H1 (cell line): ENCODE measurements at regions not wholly inside any gene's neighbourhood (a gene's known extent, or its start where the extent isn't known, plus 50 kb on each side); places are given as distances from the start of the nearest gene placed in this dataset.
"Not testable (repeated sequence)": the region's sequence is repeated elsewhere in the genome, so short reads cannot be mapped to it uniquely, and the experiment has no call there.

Experiments
- CTCF ChIA-PET: fragments of 300-600 bp; sonication (Branson Sonifier 250); formaldehyde crosslinking; loops from one replicate; lab custom pipeline; 2021; ENCODE audit not compliant: partially characterized antibody; lab: Charles Lee
- POLR2A ChIA-PET: fragments of 300-600 bp; sonication (Branson Sonifier 250); formaldehyde crosslinking; loops from one replicate; lab custom pipeline; 2021; ENCODE audit warnings: inconsistent platforms; ENCODE audit not compliant: partially characterized antibody; lab: Charles Lee
- DNase-seq, 2 experiments: peaks; one replicate each; pipeline versions ENCODE4 v3.0.0 to v3.0.0-alpha.2; 2010 to 2022; ENCODE audit warnings: low spot score in 2 of 2, low read depth in 1 of 2, mixed read lengths in 1 of 2
- FAIRE-seq: peaks from 2 replicates; lab custom pipeline; 2011; peaks lifted over from hg19 to GRCh38; lab: Jason Lieb, UNC
- H2AFZ ChIP-seq: 2 replicates; pipeline ENCODE4 v1.8.1; 2012; ENCODE audit warnings: low read length, inconsistent platforms
- H2AK5ac ChIP-seq: 2 replicates; pipeline ENCODE4 v1.6.1; 2013; ENCODE audit warnings: low read depth, low read length
- H2BK120ac ChIP-seq: replicated peaks from 2 replicates; pipeline ENCODE3; 2013; ENCODE audit warnings: low read depth, low read length, inconsistent platforms
- H2BK12ac ChIP-seq: 2 replicates; pipeline ENCODE4 v1.6.1; 2013; ENCODE audit warnings: low read depth, low read length
- H2BK15ac ChIP-seq: 2 replicates; pipeline ENCODE4 v1.6.1; 2013; ENCODE audit warnings: low read length
- H2BK20ac ChIP-seq: 2 replicates; pipeline ENCODE4 v1.6.1; 2013; ENCODE audit warnings: low read length
- H2BK5ac ChIP-seq: 2 replicates; pipeline ENCODE4 v1.6.1; 2013; ENCODE audit warnings: low read depth, low read length
- H3K14ac ChIP-seq: 2 replicates; pipeline ENCODE4 v1.6.1; 2013; ENCODE audit warnings: inconsistent platforms; ENCODE audit not compliant: insufficient read length
- H3K18ac ChIP-seq: 2 replicates; pipeline ENCODE4 v1.6.1; 2013; ENCODE audit warnings: low read length; ENCODE audit errors: extremely low read depth
- H3K23ac ChIP-seq: 2 replicates; pipeline ENCODE4 v1.6.1; 2013; ENCODE audit warnings: inconsistent platforms; ENCODE audit not compliant: insufficient read length
- H3K23me2 ChIP-seq: 2 replicates; pipeline ENCODE4 v1.6.1; 2013; ENCODE audit warnings: low read depth, low read length
- H3K27ac ChIP-seq: 2 replicates; pipeline ENCODE4 v1.6.1; 2011; ENCODE audit warnings: low read depth, low read length, inconsistent platforms
- H3K27me3 ChIP-seq, 4 experiments: replicated peaks in 1 of 4; 1 replicate in 1 of 4; 2 replicates in 3 of 4; pipeline versions ENCODE4 v1.6.1 to v1.8.1; 2011 to 2013; ENCODE audit warnings: low read length in 3 of 4, mild to moderate bottlenecking in 3 of 4, inconsistent platforms in 2 of 4, mixed read lengths in 2 of 4, moderate library complexity in 1 of 4; ENCODE audit not compliant: control insufficient read depth in 3 of 4, insufficient read depth in 3 of 4; ENCODE audit errors: extremely low read depth in 1 of 4
- H3K36me3 ChIP-seq, 4 experiments: 2 replicates each; pipeline versions ENCODE4 v1.6.1 to v1.8.1; 2011 to 2013; ENCODE audit warnings: mild to moderate bottlenecking in 4 of 4, low read length in 3 of 4, moderate library complexity in 2 of 4, control low read depth in 1 of 4, inconsistent platforms in 1 of 4; ENCODE audit not compliant: insufficient read depth in 4 of 4, control insufficient read depth in 2 of 4
- H3K4ac ChIP-seq: replicated peaks from 2 replicates; pipeline ENCODE3; 2013; ENCODE audit warnings: low read length, low read depth, mixed read lengths, inconsistent platforms; ENCODE audit not compliant: insufficient read length
- H3K4me1 ChIP-seq, 4 experiments: replicated peaks in 1 of 4; 1 replicate in 1 of 4; 2 replicates in 3 of 4; pipeline versions ENCODE4 v1.6.1 to v1.8.1; 2011 to 2013; ENCODE audit warnings: low read length in 3 of 4, inconsistent platforms in 2 of 4, mixed read lengths in 1 of 4; ENCODE audit not compliant: insufficient read depth in 4 of 4, control insufficient read depth in 3 of 4
- H3K4me2 ChIP-seq, 2 experiments: 2 replicates each; pipeline versions ENCODE4 v1.6.1 to v1.8.1; 2011 to 2013; ENCODE audit warnings: low read depth in 2 of 2, low read length in 2 of 2, control low read depth in 1 of 2, inconsistent platforms in 1 of 2, mild to moderate bottlenecking in 1 of 2; ENCODE audit not compliant: insufficient read depth in 1 of 2
- H3K4me3 ChIP-seq, 4 experiments: fragments of 200-600, 300-600 bp in 1 of 4; sonication (generic), shearing (Covaris generic), sonication (Bioruptor Twin) in 1 of 4; 2 replicates each; pipeline versions ENCODE4 v1.5.1 to v1.8.1; 2011 to 2016; ENCODE audit warnings: low read length in 4 of 4, low read depth in 3 of 4, control low read depth in 2 of 4, inconsistent platforms in 2 of 4, mild to moderate bottlenecking in 2 of 4, mixed read lengths in 1 of 4, moderate library complexity in 1 of 4; ENCODE audit not compliant: insufficient read depth in 2 of 4; ENCODE audit errors: extremely low read depth in 1 of 4
- H3K56ac ChIP-seq: replicated peaks from 2 replicates; pipeline ENCODE3; 2013; ENCODE audit warnings: low read depth, mild to moderate bottlenecking, mixed read lengths, low read length, inconsistent platforms; ENCODE audit not compliant: insufficient read length
- H3K79me1 ChIP-seq: 2 replicates; pipeline ENCODE4 v1.6.1; 2013; ENCODE audit warnings: low read depth, low read length, control low read depth
- H3K79me2 ChIP-seq, 2 experiments: 2 replicates each; pipeline versions ENCODE4 v1.6.1 to v1.8.1; 2012 to 2013; ENCODE audit warnings: low read length in 2 of 2, mild to moderate bottlenecking in 2 of 2, inconsistent platforms in 1 of 2; ENCODE audit not compliant: insufficient read depth in 2 of 2, control insufficient read depth in 1 of 2
- H3K9ac ChIP-seq, 4 experiments: replicated peaks in 1 of 4; 1 replicate in 1 of 4; 2 replicates in 3 of 4; pipeline versions ENCODE4 v1.6.1 to v1.8.1; 2011 to 2013; ENCODE audit warnings: low read depth in 3 of 4, low read length in 3 of 4, control low read depth in 2 of 4, mild to moderate bottlenecking in 2 of 4, moderate library complexity in 2 of 4, inconsistent platforms in 1 of 4; ENCODE audit errors: extremely low read depth in 1 of 4
- H3K9me3 ChIP-seq, 2 experiments: 2 replicates each; pipeline versions ENCODE4 v1.6.1 to v1.8.1; 2012 to 2013; ENCODE audit warnings: mild to moderate bottlenecking in 2 of 2, moderate library complexity in 2 of 2, control low read depth in 1 of 2, inconsistent platforms in 1 of 2, low read depth in 1 of 2, low read length in 1 of 2, mixed read lengths in 1 of 2; ENCODE audit not compliant: insufficient read depth in 2 of 2
- H4K20me1 ChIP-seq, 2 experiments: replicated peaks in 1 of 2; 2 replicates each; pipeline versions ENCODE3 to v1.8.1; 2011 to 2013; ENCODE audit warnings: inconsistent platforms in 2 of 2, low read length in 2 of 2, mild to moderate bottlenecking in 1 of 2; ENCODE audit not compliant: insufficient read depth in 2 of 2, control insufficient read depth in 1 of 2
- H4K5ac ChIP-seq: 2 replicates; pipeline ENCODE4 v1.6.1; 2013; ENCODE audit warnings: low read length, low read depth, mixed read lengths, inconsistent platforms; ENCODE audit not compliant: insufficient read length
- H4K8ac ChIP-seq: 2 replicates; pipeline ENCODE4 v1.8.0; 2013; ENCODE audit warnings: mild to moderate bottlenecking, moderate library complexity, low read length, inconsistent platforms; ENCODE audit not compliant: insufficient read depth; ENCODE audit errors: extremely low read depth
- H4K91ac ChIP-seq: replicated peaks from 2 replicates; pipeline ENCODE3; 2013; ENCODE audit warnings: low read length, mixed read lengths, inconsistent platforms; ENCODE audit not compliant: insufficient read length
- WGBS, 2 experiments: shearing (Covaris generic) in 1 of 2; methylation state at CpG; one replicate each; pipeline versions ENCODE4 v1.1.6 to v1.1.7; 2013 to 2015; ENCODE audit warnings: low lambda C conversion rate in 2 of 2, mixed read lengths in 2 of 2, inconsistent platforms in 1 of 2, low coverage in 1 of 2, missing lambda C conversion rate in 1 of 2; ENCODE audit not compliant: insufficient replicate concordance in 2 of 2, insufficient coverage in 1 of 2, insufficient read length in 1 of 2; ENCODE audit errors: extremely low coverage in 1 of 2, missing lambda C conversion rate in 1 of 2; 5-methylcytosine and 5-hydroxymethylcytosine counted together

DNA sequence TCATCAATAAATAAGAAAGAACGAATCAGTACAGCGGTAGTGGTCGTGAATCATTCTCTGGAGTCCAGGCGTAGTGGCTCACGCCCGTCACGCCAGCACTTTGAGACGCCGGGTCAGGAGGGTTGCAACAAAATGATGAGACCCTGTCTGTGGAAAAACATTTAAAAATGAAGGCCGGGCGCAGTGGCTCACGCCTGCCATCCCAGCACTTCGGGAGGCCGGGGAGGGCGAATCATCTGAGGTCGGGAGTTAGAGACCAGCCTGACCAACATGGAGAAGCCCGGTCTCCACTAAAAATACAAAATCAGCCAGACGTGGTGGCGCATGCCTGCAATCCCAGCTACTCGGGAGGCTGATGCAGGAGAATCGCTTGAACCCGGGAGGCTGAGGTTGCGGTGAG, 111.8 kb upstream of the ANKRD30BL start:
- H3K79me1 ChIP-seq, H3K18ac ChIP-seq, H3K9ac ChIP-seq, POLR2A ChIA-PET, DNase-seq, H2BK12ac ChIP-seq, CTCF ChIA-PET, H3K23me2 ChIP-seq, H3K14ac ChIP-seq, H2AFZ ChIP-seq, H4K8ac ChIP-seq, H2BK120ac ChIP-seq, H2BK5ac ChIP-seq, H2BK20ac ChIP-seq, H3K23ac ChIP-seq, H3K27me3 ChIP-seq, H3K27ac ChIP-seq, H4K5ac ChIP-seq, H3K4ac ChIP-seq, H3K36me3 ChIP-seq, H3K4me2 ChIP-seq, H4K20me1 ChIP-seq, H3K9me3 ChIP-seq, H3K79me2 ChIP-seq, H3K4me3 ChIP-seq, H3K4me1 ChIP-seq, H3K56ac ChIP-seq, FAIRE-seq, H2BK15ac ChIP-seq, H4K91ac ChIP-seq, H2AK5ac ChIP-seq: not testable (repeated sequence)
- WGBS, 2 experiments, result 99% methylated on average over 23 of the region's 23 CpGs; no CpG with 5 or more reads in 1 of the 2 experiments
